Fibroblast of mammary gland (primary cell): ENCODE measurements at regions not wholly inside any gene's neighbourhood (a gene's known extent, or its start where the extent isn't known, plus 50 kb on each side); places are given as distances from the start of the nearest gene placed in this dataset.
A peak's percentile ranks its signal among the peaks of the same experiment; 100 is the strongest.

Experiments
- DNase-seq: peaks from one replicate; pipeline ENCODE4 v3.0.0-alpha.2; 2010; ENCODE audit warnings: low read depth
- H3K4me3 ChIP-seq: 2 replicates; pipeline ENCODE4 v1.5.1; 2011; ENCODE audit warnings: low read depth, mild to moderate bottlenecking, low read length, moderate library complexity; ENCODE audit not compliant: control insufficient read depth
- CTCF ChIP-seq: conservative IDR thresholded peaks from 2 replicates; pipeline ENCODE4 v1.5.1; 2011; ENCODE audit warnings: low read depth, low read length, inconsistent platforms; ENCODE audit not compliant: control insufficient read depth, insufficient read depth

GRCh38 chr10:110355141-110355831 lies 50.6 kb upstream of the SMNDC1 start:
- DNase-seq, result peak; percentile 30
- no peak for TF ChIP-seq CTCF
- H3K4me3 ChIP-seq, result no peak overlapping the region

- no peak overlapping the region for H3K4me3 ChIP-seq
- DNase-seq, result no peak
- no peak for TF ChIP-seq CTCF
These were observed 51.4 kb upstream of the SMNDC1 start for GRCh38 chr10:110355922-110356627.

- no peak overlapping the region for H3K4me3 ChIP-seq
- DNase-seq, result peak; percentile 95
- no peak for TF ChIP-seq CTCF
These were observed 52.0 kb upstream of the SMNDC1 start for GRCh38 chr10:110356628-110357245.

GRCh38 chr10:110357252-110357780 lies 52.6 kb upstream of the SMNDC1 start:
- no peak overlapping the region for H3K4me3 ChIP-seq
- peak; percentile 98 for DNase-seq
- no peak for TF ChIP-seq CTCF

- no peak overlapping the region for H3K4me3 ChIP-seq
- no peak for DNase-seq
- no peak for TF ChIP-seq CTCF
These were observed 53.2 kb upstream of the SMNDC1 start for GRCh38 chr10:110357871-110358270.

GRCh38 chr10:110358278-110358677 lies 53.6 kb upstream of the SMNDC1 start:
- H3K4me3 ChIP-seq, result no peak overlapping the region
- no peak for DNase-seq
- TF ChIP-seq CTCF, result no peak
